GM11168 (cell line): ENCODE measurements at regions not wholly inside any gene's neighbourhood (a gene's known extent, or its start where the extent isn't known, plus 50 kb on each side); places are given as distances from the start of the nearest gene placed in this dataset.
"Not testable (repeated sequence)": the region's sequence is repeated elsewhere in the genome, so short reads cannot be mapped to it uniquely, and the experiment has no call there.

Experiments used
- in situ Hi-C: fragments of 300-500 bp; cut with MboI; formaldehyde crosslinking; loops from one replicate; pipeline ENCODE4 v1.12.0; 2022; ENCODE audit warnings: low sequenced_read_pairs; ENCODE audit not compliant: unreplicated experiment

DNA sequence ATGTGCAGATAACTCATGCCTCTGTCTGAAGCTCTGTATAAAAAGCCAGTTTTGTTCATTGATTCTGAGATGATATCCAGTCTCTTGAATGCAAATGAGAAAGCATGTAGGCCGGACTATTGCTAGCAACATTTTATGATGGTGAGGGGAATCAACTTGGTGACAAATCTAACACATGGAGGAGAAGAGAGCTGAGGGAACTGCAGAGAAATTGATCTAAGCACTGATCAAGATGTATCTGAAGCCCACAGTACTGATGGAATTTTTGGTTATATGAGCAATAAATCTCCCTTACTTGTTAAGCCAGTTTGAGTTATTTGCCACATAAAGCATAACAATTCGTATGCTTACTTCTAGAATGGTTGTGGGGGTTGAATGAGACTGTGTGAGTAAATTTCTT lies 295.6 kb upstream of the DDHD1 start:
- in situ Hi-C loops: loop anchor here (25.0 kb wide), 1 partner anchor 889 kb away; no protein-coding TSS in a partner anchor

DNA sequence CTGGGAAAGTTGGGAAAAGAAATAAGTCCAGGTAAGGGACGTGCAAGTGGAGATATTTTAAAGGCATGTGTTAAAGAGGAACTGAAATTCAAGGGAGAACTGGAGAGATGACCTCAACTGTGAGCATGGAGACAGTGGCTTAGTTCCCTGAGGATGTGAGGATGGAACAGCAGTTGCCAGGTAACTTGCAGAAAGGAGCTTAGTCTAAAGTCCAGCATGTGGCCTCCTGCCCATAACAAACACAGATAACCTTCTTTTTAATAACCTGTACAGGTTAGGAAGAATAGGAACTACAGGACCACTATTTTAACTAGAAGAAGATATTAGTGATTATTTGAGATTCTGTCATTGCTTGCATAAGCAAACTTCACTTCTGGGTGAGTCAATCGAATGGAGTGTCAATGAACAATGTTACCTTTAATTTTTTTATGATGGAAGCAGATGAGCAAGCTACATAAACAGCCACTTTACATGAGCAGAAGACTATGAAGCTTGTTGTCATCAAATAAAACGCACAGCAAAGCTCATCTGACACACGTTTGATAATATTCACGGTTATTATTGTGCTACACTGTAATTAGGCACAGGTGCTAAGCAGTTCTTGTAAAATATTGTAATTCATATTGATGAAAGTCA lies 291.7 kb upstream of the DDHD1 start:
- in situ Hi-C loops: loop anchor here (25.0 kb wide), 1 partner anchor 893 kb away; no protein-coding TSS in a partner anchor

DNA sequence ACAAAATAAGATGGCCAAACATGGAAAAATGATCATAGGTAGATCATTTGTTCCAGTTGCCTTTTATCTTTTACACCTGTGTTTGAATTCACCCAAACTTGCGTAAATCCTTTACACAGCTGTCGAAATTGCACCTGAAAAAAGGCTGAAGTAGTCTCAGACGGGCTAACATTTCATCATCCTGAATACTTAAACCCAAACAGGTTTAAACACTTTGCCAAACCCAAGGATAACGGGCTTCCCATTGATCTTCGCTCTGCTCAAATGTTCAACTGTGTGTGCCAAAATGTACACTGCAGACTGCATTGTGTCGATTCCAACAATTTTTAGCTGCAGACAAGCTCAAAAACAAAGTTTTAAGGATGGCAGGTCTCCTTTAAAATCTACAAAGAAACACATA lies 288.7 kb upstream of the DDHD1 start:
- in situ Hi-C loops: loop anchor here (25.0 kb wide), 1 partner anchor 896 kb away; no protein-coding TSS in a partner anchor

DNA sequence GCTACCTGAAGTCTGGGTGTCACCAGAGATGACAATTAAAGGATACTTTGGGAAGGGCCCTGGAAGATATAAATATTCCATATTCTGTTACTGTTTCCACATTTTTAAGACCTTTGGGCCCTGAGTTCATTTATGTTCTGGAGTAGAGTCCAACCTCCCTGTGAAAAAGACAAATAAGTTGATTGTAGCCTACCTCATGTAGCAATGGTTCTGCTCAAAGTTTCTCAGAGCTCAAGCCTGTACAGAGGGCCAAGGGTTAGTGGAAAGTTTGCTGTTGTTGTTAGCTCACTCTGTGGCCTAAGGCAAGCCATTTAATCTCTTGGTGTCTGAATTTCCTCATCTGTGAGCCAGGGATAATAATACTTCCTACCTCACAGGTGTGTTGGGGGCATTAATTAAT lies 284.7 kb upstream of the DDHD1 start:
- in situ Hi-C loops: loop anchor here (25.0 kb wide), 1 partner anchor 899 kb away; no protein-coding TSS in a partner anchor

DNA sequence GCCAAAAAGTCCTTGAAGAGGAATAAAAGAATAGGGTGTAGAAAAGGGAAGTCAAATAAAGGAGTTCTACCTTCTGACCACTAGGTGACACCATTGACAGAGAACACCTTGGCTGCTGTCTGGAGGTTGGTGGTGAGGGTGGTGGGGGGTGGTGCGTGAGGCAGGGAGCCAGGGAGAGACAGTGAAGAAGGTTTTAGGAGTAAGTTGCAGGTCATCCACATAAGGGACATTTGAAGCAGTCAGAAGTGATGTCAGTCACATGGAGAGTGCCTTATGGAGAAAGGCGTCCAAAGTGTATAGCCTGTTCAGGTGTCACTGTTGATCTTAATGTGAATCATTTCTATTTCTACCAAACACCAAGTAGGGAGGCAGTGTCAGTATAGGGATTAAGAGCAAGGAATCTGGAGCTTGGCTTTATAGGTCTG lies 279.3 kb upstream of the DDHD1 start:
- in situ Hi-C loops: loop anchor here (25.0 kb wide), 1 partner anchor 905 kb away; no protein-coding TSS in a partner anchor

DNA sequence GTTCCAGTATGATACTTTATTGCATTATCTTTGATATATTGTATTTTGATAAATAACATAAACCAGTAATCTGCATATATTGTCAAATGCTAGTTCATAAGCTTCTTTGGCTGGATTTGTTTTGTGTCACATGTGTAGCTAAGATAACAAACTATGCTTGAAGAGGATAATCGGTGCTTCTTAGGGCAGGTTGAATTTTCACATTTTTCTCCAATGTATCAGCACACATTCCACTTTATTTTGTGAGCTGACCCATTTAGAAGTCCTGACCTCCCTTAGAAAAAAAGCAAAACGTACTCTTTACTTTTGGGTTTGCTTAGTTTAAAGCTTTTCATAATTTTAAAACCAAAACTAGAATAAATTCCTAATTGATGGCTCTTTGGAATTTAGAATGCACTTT lies 277.7 kb upstream of the DDHD1 start:
- in situ Hi-C loops: loop anchor here (25.0 kb wide), 1 partner anchor 906 kb away; no protein-coding TSS in a partner anchor

DNA sequence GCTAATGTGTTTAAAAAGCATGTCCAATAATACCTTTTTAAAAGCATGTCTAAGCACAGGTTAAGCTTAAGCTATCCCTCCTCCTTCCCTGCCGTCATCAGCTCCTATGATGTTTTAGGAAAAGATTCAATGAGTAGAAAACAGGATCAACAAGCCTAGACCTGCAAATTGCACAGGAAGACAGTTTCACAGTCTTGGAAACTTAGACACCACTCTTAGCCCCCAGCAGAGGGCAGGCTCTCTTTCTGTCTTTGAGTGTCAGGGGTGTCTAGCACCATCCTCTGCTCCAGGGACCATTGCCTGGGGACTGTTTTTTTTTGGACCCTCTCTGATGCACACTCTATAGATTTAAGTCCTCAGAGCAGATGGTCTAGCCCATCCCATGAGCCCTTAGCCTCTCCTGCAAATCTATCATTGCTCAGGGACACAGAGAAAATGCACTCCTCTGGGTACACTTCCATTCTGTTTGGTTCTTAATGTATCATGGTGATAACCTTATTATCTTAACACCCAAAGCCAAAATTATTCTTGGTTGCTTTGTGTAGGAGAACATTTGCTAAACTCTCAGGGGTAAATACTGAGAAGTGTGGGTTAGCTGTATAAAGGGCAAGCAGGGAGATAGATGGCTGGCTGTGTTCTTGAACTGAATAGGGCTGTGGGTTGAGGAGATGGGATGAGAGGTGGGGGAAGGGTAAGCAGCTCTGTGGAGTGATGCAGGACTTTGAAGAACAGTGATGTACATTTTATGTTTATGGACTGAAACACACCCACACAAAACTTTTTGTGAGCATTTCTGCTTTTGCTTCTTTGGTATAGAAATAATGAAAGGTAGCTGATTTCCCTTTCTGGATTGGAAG lies 259.9 kb upstream of the DDHD1 start:
- in situ Hi-C loops: no loop called here

DNA sequence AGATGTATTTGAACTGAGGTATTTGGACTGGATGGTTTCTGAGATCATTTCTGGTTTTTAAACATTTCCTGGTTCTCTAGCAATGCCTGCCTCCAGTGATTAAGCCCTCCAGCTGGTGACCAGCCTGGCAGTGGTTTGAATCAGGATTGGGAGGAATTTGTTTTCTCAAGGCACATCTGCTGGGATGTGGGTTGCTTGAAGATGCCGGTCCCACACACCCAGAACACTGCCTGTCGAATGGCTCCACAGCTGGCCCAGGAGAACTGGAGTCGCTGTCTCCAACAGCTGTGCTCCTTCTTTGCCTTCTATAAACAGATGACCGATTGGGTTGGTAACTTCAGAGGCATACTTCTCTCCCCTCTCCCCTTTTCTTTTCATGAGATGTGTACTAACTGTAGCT lies 258.0 kb upstream of the DDHD1 start:
- in situ Hi-C loops: no loop called here

DNA sequence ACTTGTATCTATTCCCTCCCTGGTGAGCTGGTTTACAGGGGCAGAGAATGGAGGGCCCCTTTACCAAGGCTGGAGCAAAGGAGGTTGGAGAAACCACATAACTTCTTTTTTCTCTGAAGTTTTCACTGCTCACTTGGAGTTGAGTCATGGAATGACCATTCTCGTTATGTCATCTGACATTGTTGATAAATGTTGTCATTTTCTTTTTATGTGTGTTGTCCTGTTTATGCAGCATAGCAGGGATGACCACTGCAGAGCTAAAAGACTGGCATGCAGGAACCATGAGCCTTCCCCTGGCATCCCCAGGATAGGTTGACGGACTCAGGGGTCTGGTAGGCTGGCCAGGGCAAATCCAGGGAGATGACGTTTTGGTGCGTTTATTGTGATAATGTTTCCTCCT lies 256.8 kb upstream of the DDHD1 start:
- in situ Hi-C loops: no loop called here

DNA sequence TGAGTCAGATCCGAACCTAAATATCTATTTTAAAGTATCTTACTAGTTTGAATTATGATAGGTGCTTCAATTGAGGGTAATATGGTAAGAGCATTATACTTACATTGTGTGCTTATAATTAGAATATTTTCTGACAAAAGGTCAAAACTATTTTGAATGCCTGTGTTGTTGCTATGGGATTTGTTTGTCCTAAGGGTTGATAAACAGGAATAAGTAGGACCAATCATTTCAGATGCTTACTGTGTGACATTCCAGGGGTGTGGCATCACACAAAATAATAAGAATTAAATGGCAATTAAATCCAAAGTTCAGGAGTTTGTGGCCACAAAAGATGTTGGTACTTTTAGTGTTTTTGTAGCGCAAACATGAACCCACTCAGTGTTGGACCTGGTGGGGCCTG lies 256.2 kb upstream of the DDHD1 start:
- in situ Hi-C loops: no loop called here

DNA sequence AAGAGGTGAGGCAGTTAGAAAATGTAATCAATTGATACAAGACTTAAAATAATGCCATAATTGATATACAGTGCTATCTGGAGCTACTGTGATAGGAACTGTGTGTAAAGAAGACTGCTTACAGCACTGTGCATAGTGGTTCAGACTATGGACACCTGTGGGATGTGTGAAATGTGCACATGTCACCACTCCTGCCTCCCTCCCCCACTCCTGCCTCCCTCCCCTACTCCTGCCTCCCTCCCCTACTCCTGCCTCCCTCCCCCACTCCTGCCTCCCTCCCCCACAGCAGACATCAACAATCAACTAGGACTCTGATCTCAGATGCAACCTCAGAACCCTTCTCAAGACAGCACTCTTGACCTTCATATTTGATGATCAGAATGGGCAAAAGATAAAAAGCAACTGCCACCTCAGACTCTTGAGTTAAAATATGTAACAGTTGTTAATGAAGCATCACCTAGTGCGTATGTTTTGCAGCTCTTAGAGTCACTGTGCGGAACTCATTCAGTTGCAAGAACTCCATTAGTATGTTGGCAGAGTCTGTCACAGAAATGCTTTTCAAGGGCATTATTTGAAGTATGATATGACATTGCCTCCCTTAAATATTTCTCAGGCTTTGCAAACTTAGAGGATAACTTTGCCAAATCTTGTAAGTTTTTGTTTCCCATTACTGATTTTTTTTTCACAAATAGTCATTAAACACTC lies 255.2 kb upstream of the DDHD1 start:
- in situ Hi-C loops: no loop called here

DNA sequence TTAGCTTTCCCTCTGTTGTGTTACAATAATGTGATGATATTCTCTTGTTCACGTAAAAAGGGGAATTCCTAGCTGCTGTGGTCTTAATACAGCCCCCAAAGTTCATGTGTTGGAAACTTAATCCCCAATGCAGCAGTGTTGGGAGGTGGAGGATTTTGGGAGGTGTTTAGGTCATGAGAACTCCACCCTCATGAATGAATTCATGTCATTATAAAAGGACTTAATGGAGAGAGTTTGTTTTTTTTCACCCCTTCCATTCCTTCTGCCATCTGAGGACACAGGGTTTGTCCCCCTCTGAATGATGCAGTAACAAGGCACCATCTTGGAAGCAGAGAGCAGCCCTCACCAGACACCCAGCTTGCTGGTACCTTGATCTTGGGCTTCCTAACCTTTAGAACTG lies 253.4 kb upstream of the DDHD1 start:
- in situ Hi-C loops: no loop called here

DNA sequence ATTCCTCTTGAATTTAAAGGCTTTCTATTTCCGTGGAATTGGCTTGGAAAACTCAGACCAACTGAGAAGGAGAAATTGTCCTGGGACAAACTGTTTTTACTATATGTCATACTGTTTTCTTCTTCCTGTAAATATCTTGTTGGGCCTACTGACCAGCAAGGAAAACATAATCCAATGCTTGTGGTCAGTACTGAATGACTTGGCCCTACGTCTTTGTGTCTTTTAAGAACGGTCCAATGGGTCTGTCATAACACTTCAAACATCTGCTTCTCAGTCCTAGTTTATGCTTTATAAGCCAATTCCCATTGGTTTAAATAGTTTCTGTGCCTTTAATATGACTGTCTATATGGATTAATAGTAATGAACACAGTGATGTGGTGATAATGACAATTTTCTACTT lies 248.5 kb upstream of the DDHD1 start:
- in situ Hi-C loops: no loop called here

DNA sequence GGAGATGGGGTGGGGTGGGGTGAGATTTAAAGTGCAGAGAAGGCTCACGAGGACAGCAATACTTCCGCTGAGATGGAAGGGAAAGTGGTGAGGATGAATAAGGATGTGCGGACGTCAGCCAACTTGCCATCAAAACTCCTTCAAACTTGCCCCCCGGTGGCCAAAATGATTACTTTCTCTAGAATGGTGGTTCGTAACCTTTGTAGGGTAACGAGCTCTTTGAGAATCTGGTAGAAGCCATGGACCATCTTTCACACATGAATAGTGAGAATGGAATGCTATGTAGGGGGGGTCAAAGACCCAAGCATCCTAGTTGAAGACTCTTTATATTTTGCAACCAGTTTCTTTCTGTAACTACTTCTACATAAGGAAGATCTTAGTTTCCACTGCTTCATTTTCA lies 245.9 kb upstream of the DDHD1 start:
- in situ Hi-C loops: no loop called here

DNA sequence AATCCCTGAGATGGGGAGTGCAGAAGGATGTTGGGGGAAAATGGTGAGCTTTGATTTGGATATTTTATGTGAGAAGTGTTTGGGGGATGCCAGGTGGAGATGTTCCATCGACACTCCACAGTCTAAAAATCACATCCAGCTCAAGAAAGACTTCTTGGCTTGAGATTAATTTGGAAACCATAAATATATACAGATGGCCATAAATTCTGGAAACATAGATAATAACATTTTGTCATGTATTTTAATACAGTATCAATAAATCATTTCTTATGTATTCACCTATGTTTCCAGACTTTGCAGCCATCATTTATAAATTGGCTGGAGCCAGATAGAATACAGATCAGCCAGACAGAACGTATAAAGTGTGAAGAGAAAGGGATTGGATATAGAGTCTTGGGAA lies 245.5 kb upstream of the DDHD1 start:
- in situ Hi-C loops: no loop called here

DNA sequence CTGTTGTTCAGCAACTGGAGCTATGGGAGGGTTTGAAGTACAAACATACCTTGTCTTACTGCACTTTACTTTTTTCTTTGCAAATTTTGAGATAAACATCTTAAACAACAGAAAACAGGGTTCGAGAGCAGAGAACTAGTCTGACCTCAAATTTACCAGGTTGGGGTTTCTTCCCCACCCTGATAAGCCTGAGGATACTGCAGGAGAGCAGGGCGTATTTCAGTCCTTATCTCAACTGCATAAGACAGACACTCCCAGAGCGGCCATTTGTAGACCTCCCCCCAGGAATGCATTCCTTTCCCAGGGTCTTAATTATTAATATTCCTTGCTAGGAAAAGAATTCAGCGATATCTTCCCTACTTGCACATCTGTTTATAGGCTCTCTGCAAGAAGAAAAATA lies 242.1 kb upstream of the DDHD1 start:
- in situ Hi-C loops: not testable (repeated sequence)

DNA sequence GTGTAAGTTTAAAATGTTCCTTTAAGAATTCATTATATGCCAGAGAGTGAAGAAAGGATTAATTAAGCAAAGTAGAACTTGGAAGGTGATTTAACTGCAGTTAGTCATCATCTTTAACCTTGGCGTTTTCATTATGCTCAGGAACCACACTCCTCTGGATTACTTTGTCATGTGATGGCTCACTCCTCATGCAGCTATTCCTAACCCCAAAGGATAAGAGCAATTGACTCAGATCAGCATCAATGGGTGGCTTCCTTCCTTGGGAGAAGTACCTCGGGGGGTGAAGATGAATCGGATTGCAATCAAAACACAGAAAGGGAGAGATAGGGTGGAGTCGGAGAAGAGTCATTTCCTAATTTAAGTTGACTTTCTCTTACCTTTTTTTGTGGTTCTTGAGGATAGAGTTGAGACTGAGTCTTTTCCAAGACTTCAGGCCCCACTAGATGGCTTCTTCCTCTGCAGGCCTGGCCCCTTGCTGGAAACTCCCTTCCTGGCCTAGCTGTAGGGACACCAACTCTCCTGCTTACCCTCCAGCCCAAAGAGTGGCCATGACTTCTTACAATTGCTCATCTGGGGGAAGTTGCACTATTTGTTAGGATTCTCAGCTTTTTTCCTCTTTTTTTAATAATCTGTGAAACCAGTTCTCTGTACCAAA lies 238.6 kb upstream of the DDHD1 start:
- in situ Hi-C loops: no loop called here

DNA sequence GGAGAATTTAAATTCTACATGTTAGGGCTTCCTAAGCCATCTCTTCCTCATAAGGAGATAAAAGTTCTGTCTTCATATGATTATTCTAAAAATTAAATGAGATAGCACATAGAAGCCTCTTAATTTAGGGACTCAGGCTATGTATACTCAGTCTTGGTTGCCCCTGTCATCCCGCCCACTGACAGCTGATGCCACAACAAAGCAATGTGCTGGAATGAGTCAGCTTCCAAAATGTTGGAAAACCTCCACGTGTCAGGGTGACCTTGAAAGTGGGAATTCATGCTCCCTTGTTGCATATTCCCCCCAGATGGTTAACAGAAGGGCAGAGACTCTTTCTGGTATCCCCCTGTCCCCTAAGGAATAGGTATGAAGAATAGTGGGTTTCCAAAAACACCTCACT lies 238.0 kb upstream of the DDHD1 start:
- in situ Hi-C loops: no loop called here

DNA sequence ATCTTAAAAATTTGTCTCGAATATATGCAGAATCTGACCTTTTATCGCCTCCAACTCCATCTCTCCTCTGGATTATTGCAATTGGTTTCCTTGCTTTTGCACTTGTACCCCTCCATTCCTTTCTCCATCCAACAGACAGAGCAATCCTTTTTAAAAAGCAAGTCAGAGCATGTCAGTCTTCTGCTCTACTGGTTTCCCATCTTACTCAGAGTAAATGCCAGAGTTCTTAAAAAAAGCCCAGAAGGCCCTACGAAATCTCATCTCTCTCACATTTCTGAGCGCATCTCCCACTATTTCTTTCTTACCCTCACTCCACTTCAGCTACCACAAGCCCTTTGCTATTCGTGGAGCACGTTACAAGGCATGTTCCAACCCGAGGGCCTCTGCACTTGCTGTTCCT lies 236.9 kb upstream of the DDHD1 start:
- in situ Hi-C loops: no loop called here

DNA sequence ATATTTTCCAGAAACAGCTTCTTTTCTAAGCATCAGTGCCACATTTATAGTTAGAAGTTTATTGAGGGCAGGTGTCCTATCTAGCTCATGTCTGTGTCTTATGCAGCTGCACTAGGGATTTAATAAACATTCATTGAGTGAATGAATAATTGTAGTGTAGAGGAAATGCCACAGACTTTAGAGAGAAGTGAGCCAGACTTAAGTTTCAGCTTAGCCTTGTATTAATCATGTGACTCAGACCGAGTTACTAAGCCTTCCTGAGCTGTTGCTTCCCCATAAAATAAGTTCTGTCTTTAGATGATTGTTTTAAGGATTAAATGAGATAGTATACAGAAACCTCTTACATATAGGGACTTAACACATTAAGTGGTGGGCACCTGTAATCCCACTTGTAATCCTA lies 236.1 kb upstream of the DDHD1 start:
- in situ Hi-C loops: no loop called here
